ENCODE measurements at regions not wholly inside any gene's neighbourhood (a gene's known extent, or its start where the extent isn't known, plus 50 kb on each side); places are given as distances from the start of the nearest gene placed in this dataset.

- peaks cover 16% of the 10 kb centered on the region for H3K4me1 Mint-ChIP-seq (ENCODE audit: low read depth)
- TF ChIP-seq CTCF (IDR thresholded peaks at IDR 0.05) = no peak
- H3K36me3 Mint-ChIP-seq (ENCODE audit: low read depth) = peaks cover 1% of the 10 kb centered on the region
- no peak for DNase-seq (ENCODE audit: low spot score)
- peaks cover 2% of the 10 kb centered on the region for H3K27me3 Mint-ChIP-seq (ENCODE audit: low read depth)
- H3K4me3 Mint-ChIP-seq (ENCODE audit: unreplicated experiment) = no peak overlapping the region
- H3K27ac Mint-ChIP-seq (ENCODE audit: unreplicated experiment) = no peak overlapping the region
- peaks cover 11% of the 10 kb centered on the region for H3K9me3 Mint-ChIP-seq (ENCODE audit: low read depth)
Observed at GRCh38 chr13:23993680-23993985, 96.3 kb upstream of the C1QTNF9B start.

GRCh38 chr13:23995283-23996073 is 98.2 kb upstream of the C1QTNF9B start:
- no peak for TF ChIP-seq CTCF (IDR thresholded peaks at IDR 0.05)
- Mint-ChIP-seq H3K4me3 (ENCODE audit: unreplicated experiment) (no peak overlapping the region), H3K27me3 (ENCODE audit: low read depth) (peaks cover 2% of the 10 kb centered on the region), H3K4me1 (ENCODE audit: low read depth) (peaks cover 16% of the 10 kb centered on the region), H3K27ac (ENCODE audit: unreplicated experiment) (no peak overlapping the region), H3K36me3 (ENCODE audit: low read depth) (peaks cover 1% of the 10 kb centered on the region), H3K9me3 (ENCODE audit: low read depth) (peaks cover 11% of the 10 kb centered on the region)
- no peak for DNase-seq (ENCODE audit: low spot score)

- Mint-ChIP-seq H3K4me1 (ENCODE audit: low read depth) (peaks cover 16% of the 10 kb centered on the region), H3K36me3 (ENCODE audit: low read depth) (peaks cover 1% of the 10 kb centered on the region), H3K4me3 (ENCODE audit: unreplicated experiment) (no peak overlapping the region), H3K27ac (ENCODE audit: unreplicated experiment) (no peak overlapping the region), H3K9me3 (ENCODE audit: low read depth) (peaks cover 11% of the 10 kb centered on the region), H3K27me3 (ENCODE audit: low read depth) (peaks cover under 1% of the 10 kb centered on the region)
- DNase-seq (ENCODE audit: low spot score) = no peak
- TF ChIP-seq CTCF (IDR thresholded peaks at IDR 0.05) = no peak
Observed at GRCh38 chr13:23996456-23996855, 99.2 kb upstream of the C1QTNF9B start.

GRCh38 chr13:23999424-23999823 is 102.1 kb upstream of the C1QTNF9B start:
- Mint-ChIP-seq H3K27me3 (ENCODE audit: low read depth) (no peaks in the 10 kb centered on the region), H3K4me3 (ENCODE audit: unreplicated experiment) (no peak overlapping the region)

GRCh38 chr13:24002206-24002815 is 105.0 kb upstream of the C1QTNF9B start:
- TF ChIP-seq CTCF (IDR thresholded peaks at IDR 0.05) = no peak

More at GRCh38 chr13:23999424-23999823, 102.1 kb upstream of the C1QTNF9B start:
- H3K36me3 Mint-ChIP-seq (ENCODE audit: low read depth) = no peaks in the 10 kb centered on the region
- no peak overlapping the region for H3K27ac Mint-ChIP-seq (ENCODE audit: unreplicated experiment)
- no peaks in the 10 kb centered on the region for H3K4me1 Mint-ChIP-seq (ENCODE audit: low read depth)
- peaks cover 11% of the 10 kb centered on the region for H3K9me3 Mint-ChIP-seq (ENCODE audit: low read depth)
- TF ChIP-seq CTCF (IDR thresholded peaks at IDR 0.05) = no peak
- no peak for DNase-seq (ENCODE audit: low spot score)

More at GRCh38 chr13:24002206-24002815, 105.0 kb upstream of the C1QTNF9B start:
- Mint-ChIP-seq H3K27me3 (ENCODE audit: low read depth) (no peaks in the 10 kb centered on the region), H3K27ac (ENCODE audit: unreplicated experiment) (no peak overlapping the region), H3K9me3 (ENCODE audit: low read depth) (peaks cover 1% of the 10 kb centered on the region), H3K4me3 (ENCODE audit: unreplicated experiment) (no peak overlapping the region), H3K36me3 (ENCODE audit: low read depth) (no peaks in the 10 kb centered on the region), H3K4me1 (ENCODE audit: low read depth) (peaks cover 14% of the 10 kb centered on the region)
- DNase-seq (ENCODE audit: low spot score) = no peak

All from chondrocyte (in vitro differentiated cells).